ENCODE measurements at regions not wholly inside any gene's neighbourhood (a gene's known extent, or its start where the extent isn't known, plus 50 kb on each side); places are given as distances from the start of the nearest gene placed in this dataset.

DNA sequence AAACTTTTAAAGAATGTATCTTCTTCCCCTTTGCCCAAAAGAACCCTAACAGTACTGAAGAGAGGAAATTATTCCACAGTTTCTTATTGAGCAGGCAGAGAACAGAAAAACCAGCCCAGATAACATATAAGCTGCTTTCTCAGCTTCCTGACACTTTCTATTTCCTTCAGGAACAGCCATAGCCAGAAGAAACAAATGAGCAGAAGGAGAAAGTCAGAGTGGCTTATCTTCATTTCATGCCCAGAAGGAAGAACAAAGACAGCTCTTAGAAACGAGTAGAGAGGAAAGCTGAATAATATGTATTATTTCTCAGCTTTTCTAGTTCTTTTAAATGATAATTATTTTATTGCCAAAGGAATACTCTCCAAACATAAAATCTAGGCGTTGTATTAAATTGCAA, 793.7 kb downstream of the GRIK2 start:
- Histone ChIP-seq H3K27ac (ENCODE audit: low read length) (no peak overlapping the region), H2AFZ (ENCODE audit: low read depth, low read length) (no peak overlapping the region)

DNA sequence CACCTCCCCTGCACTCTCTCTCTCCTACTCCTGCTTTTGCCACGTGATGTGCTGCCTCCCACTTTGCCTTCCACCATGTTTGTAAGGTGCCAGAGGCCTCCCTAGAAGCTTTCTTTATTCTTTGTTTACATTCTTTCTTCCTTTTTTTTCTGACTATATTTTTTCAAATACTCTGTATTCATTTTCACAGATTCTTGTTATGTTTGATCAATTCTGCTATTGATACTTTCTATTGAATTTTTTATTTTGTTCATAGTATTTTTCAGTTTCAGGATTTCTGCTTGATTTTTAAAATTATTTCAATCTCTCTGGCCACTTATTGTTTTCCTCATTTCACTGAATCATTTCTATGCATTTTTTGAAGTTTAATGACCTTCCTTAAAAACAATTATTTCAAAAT, 801.8 kb downstream of the GRIK2 start:
- H3K4me1 ChIP-seq (ENCODE audit: insufficient read depth, low read length), result no peaks in the 10 kb centered on the region
- H3K27ac ChIP-seq (ENCODE audit: low read length), result no peak overlapping the region
- DNase-seq (no peak), ATAC-seq (ENCODE audit: insufficient read depth, low read depth) (no peak)
- H3K27me3 ChIP-seq (ENCODE audit: insufficient read depth, low read length, poor library complexity), result no peaks in the 10 kb centered on the region
- H3K79me2 ChIP-seq (ENCODE audit: insufficient read depth, low read length), result no peaks in the 10 kb centered on the region
- peaks cover 22% of the 10 kb centered on the region for H3K9me3 ChIP-seq (ENCODE audit: insufficient read depth, low read length, severe bottlenecking)
- no peaks in the 10 kb centered on the region for H3K36me3 ChIP-seq (ENCODE audit: insufficient read depth, low read length)
- no peak for TF ChIP-seq EZH2 (IDR thresholded peaks at IDR 0.05; ENCODE audit: borderline replicate concordance, low read depth, low read length, severe bottlenecking)
- TF ChIP-seq, protein P1, sequence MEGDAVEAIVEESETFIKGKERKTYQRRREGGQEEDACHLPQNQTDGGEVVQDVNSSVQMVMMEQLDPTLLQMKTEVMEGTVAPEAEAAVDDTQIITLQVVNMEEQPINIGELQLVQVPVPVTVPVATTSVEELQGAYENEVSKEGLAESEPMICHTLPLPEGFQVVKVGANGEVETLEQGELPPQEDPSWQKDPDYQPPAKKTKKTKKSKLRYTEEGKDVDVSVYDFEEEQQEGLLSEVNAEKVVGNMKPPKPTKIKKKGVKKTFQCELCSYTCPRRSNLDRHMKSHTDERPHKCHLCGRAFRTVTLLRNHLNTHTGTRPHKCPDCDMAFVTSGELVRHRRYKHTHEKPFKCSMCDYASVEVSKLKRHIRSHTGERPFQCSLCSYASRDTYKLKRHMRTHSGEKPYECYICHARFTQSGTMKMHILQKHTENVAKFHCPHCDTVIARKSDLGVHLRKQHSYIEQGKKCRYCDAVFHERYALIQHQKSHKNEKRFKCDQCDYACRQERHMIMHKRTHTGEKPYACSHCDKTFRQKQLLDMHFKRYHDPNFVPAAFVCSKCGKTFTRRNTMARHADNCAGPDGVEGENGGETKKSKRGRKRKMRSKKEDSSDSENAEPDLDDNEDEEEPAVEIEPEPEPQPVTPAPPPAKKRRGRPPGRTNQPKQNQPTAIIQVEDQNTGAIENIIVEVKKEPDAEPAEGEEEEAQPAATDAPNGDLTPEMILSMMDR (IDR thresholded peaks at IDR 0.05; ENCODE audit: borderline replicate concordance, extremely low read depth, low read length, poor library complexity, severe bottlenecking), result no peak
- H2AFZ ChIP-seq (ENCODE audit: low read depth, low read length), result no peak overlapping the region
- no peak overlapping the region for H3K4me2 ChIP-seq (ENCODE audit: insufficient read depth, low read length)
- H3K9ac ChIP-seq (ENCODE audit: low read depth, low read length), result no peak overlapping the region
- no peak overlapping the region for H3K4me3 ChIP-seq (ENCODE audit: low read depth in 1 of 2, low read length in 2 of 2)
- no peaks in the 10 kb centered on the region for H4K20me1 ChIP-seq (ENCODE audit: insufficient read depth, low read length)

More for the DNA sequence above, 793.7 kb downstream of the GRIK2 start:
- Histone ChIP-seq H3K4me2 (ENCODE audit: insufficient read depth, low read length) (no peak overlapping the region), H3K79me2 (ENCODE audit: insufficient read depth, low read length) (no peaks in the 10 kb centered on the region), H3K9ac (ENCODE audit: low read depth, low read length) (no peak overlapping the region), H3K27me3 (ENCODE audit: insufficient read depth, low read length, poor library complexity) (no peaks in the 10 kb centered on the region), H3K4me3 (ENCODE audit: low read depth in 1 of 2, low read length in 2 of 2) (no peak overlapping the region), H3K9me3 (ENCODE audit: insufficient read depth, low read length, severe bottlenecking) (no peaks in the 10 kb centered on the region), H3K36me3 (ENCODE audit: insufficient read depth, low read length) (no peaks in the 10 kb centered on the region), H3K4me1 (ENCODE audit: insufficient read depth, low read length) (no peaks in the 10 kb centered on the region), H4K20me1 (ENCODE audit: insufficient read depth, low read length) (no peaks in the 10 kb centered on the region)
- ATAC-seq (ENCODE audit: insufficient read depth, low read depth) (no peak), DNase-seq (no peak)
- no peak for TF ChIP-seq EZH2 (IDR thresholded peaks at IDR 0.05; ENCODE audit: borderline replicate concordance, low read depth, low read length, severe bottlenecking)
- TF ChIP-seq, protein P1 (IDR thresholded peaks at IDR 0.05; ENCODE audit: borderline replicate concordance, extremely low read depth, low read length, poor library complexity, severe bottlenecking), result no peak

DNA sequence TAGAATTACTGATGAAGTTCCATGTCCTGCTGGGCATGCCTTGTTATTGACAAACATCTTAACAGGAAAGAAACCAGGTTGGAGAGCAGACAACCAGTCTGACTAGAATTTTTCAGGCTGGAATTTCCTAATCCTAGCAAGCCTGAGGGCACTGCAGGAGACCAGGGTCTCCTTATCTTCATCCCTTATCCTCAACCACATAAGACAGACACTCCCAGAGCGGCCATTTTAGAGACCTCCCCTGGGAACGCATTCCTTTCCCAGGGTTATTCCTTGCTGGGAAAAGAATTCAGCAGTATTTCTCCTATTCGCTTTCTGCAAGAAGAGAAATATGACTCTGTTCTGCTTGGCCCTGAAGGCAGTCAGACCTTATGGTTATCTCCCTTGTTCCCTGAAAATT, 803.7 kb downstream of the GRIK2 start:
- H3K9ac ChIP-seq (ENCODE audit: low read depth, low read length), result no peak overlapping the region
- H4K20me1 ChIP-seq (ENCODE audit: insufficient read depth, low read length), result no peaks in the 10 kb centered on the region
- H2AFZ ChIP-seq (ENCODE audit: low read depth, low read length), result no peak overlapping the region
- H3K36me3 ChIP-seq (ENCODE audit: insufficient read depth, low read length), result no peaks in the 10 kb centered on the region
- ATAC-seq (ENCODE audit: insufficient read depth, low read depth) (no peak), DNase-seq (peak; percentile 5)
- H3K4me2 ChIP-seq (ENCODE audit: insufficient read depth, low read length), result no peak overlapping the region
- peaks cover 22% of the 10 kb centered on the region for H3K9me3 ChIP-seq (ENCODE audit: insufficient read depth, low read length, severe bottlenecking)
- H3K27me3 ChIP-seq (ENCODE audit: insufficient read depth, low read length, poor library complexity), result no peaks in the 10 kb centered on the region
- no peak overlapping the region for H3K27ac ChIP-seq (ENCODE audit: low read length)
- H3K4me1 ChIP-seq (ENCODE audit: insufficient read depth, low read length), result no peaks in the 10 kb centered on the region
- H3K79me2 ChIP-seq (ENCODE audit: insufficient read depth, low read length), result no peaks in the 10 kb centered on the region
- TF ChIP-seq, protein P1 (IDR thresholded peaks at IDR 0.05; ENCODE audit: borderline replicate concordance, extremely low read depth, low read length, poor library complexity, severe bottlenecking), result no peak
- TF ChIP-seq EZH2 (IDR thresholded peaks at IDR 0.05; ENCODE audit: borderline replicate concordance, low read depth, low read length, severe bottlenecking), result no peak
- H3K4me3 ChIP-seq (ENCODE audit: low read depth in 1 of 2, low read length in 2 of 2), result no peak overlapping the region

DNA sequence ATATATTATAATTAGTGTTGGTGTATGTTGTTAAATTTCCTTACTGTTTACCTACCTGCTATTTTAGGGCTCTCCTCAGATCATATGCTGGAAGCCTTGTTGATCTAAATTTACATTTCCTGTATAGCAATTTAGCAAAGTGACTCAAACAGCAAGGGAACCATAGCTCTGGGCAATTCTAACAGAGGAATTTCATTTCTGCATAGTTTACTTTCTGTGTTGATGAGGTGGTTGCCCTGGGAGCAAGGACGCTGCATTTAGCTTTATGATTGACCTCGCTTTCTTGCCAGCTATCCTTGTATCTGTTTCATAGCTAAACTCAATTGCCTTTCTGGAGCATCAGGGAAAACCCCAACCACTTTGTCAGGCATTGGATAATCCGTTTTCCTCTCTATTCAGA, 810.8 kb downstream of the GRIK2 start:
- H3K27ac ChIP-seq (ENCODE audit: low read length), result no peak overlapping the region
- no peaks in the 10 kb centered on the region for H3K4me1 ChIP-seq (ENCODE audit: insufficient read depth, low read length)
- no peaks in the 10 kb centered on the region for H4K20me1 ChIP-seq (ENCODE audit: insufficient read depth, low read length)
- no peak overlapping the region for H3K4me2 ChIP-seq (ENCODE audit: insufficient read depth, low read length)
- H3K4me3 ChIP-seq (ENCODE audit: low read depth in 1 of 2, low read length in 2 of 2), result no peak overlapping the region
- H3K9me3 ChIP-seq (ENCODE audit: insufficient read depth, low read length, severe bottlenecking), result peaks cover 2% of the 10 kb centered on the region
- H3K36me3 ChIP-seq (ENCODE audit: insufficient read depth, low read length), result no peaks in the 10 kb centered on the region
- no peak overlapping the region for H2AFZ ChIP-seq (ENCODE audit: low read depth, low read length)
- no peak overlapping the region for H3K9ac ChIP-seq (ENCODE audit: low read depth, low read length)
- ATAC-seq (ENCODE audit: insufficient read depth, low read depth) (no peak), DNase-seq (no peak)
- H3K79me2 ChIP-seq (ENCODE audit: insufficient read depth, low read length), result no peaks in the 10 kb centered on the region
- TF ChIP-seq EZH2 (IDR thresholded peaks at IDR 0.05; ENCODE audit: borderline replicate concordance, low read depth, low read length, severe bottlenecking), result no peak
- TF ChIP-seq, protein P1 (IDR thresholded peaks at IDR 0.05; ENCODE audit: borderline replicate concordance, extremely low read depth, low read length, poor library complexity, severe bottlenecking), result no peak
- no peaks in the 10 kb centered on the region for H3K27me3 ChIP-seq (ENCODE audit: insufficient read depth, low read length, poor library complexity)
